SIG-M5 treated with dmso at 0.1 percent for 504 hours (cell line): ENCODE measurements at regions not wholly inside any gene's neighbourhood (a gene's known extent, or its start where the extent isn't known, plus 50 kb on each side); places are given as distances from the start of the nearest gene placed in this dataset.
"Not testable (repeated sequence)": the region's sequence is repeated elsewhere in the genome, so short reads cannot be mapped to it uniquely, and the experiment has no call there.

Source experiments
- DNase-seq: peaks from one replicate; lab custom pipeline; 2025; ENCODE audit not compliant: unreplicated experiment; lab: John Stamatoyannopoulos, UW

DNA sequence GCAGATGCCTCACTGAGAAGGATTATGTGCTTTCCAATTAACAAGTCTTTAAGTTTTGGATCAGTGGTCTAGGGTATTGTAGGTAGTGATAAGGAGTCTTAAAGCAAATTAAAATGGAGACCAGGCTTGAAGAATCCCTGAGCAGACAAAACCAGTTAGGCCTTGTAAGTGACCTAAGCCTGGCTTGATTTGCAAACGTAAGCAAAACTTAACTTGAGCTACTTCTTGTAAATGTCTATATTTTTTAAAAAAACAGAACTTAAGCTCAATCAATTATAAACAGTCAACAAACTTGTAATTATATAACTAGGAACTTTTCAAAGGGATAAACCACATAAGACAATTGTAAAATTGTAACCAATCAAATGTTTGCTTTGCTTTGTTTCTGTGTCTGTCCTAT, 72.7 kb upstream of the NALF2 start:
- DNase-seq = no peak

DNA sequence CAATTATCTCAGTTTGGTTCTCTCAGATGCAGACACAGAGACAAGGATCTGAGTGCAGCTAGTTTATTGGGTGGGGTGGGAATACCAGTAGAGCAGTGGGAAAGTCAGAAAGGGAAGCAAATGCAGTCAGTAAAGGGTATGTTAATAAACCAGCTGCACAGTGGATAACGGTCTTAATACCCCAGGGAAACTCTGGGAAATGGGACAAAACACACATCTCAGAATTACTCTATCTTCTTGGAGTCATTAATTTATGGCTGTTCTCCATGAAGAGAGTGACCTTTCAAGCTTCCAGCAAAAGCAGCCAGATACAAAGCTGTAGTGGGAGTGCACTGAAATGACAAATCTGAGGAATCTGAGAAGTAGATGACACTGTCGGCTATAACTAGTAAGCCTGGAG, 73.3 kb upstream of the NALF2 start:
- DNase-seq = no peak

DNA sequence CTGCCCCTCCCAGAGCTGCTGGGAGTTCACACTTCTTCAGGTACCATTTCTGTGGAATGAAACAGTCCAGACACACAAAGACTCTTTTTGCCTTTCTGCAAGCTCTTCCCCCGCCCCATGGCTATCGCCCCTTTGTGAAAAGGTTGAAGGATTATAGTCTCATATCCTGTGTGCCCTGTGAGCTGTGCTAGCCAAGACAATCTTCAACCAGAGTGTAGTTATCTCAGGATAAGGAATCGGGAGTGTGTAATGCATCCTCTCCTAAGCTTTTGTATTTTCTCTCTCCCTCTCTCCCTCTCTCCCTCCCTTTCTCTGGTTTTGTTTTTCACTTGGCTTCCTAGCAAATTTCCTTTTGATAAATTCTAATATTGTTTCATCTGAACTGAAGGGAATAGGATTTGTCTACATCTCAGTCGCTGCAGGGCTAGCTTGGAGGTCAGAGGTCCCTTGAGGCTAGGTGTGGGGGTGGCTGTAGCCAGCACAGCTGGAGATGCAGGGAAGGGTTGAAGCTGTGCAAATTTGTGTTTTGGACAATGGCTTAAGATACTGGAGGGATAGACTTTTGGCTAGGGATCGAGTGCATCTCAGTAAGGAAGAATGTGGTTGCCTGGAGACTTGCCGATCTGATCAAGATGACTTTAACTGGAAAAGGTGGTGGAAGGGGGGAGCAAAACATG, 74.6 kb upstream of the NALF2 start:
- no peak for DNase-seq

GRCh38 chrX:69428216-69428615, 75.9 kb upstream of the NALF2 start:
- DNase-seq = no peak

GRCh38 chrX:69424910-69425309, 79.2 kb upstream of the NALF2 start:
- no peak for DNase-seq

- DNase-seq = peak; percentile 7
These were observed 80.0 kb upstream of the NALF2 start for GRCh38 chrX:69424161-69424560.

- DNase-seq = not testable (repeated sequence)
These were observed 81.9 kb upstream of the NALF2 start for GRCh38 chrX:69422208-69422607.

- no peak for DNase-seq
These were observed 88.4 kb upstream of the NALF2 start for GRCh38 chrX:69415698-69416097.

GRCh38 chrX:69412661-69413060, 91.5 kb upstream of the NALF2 start:
- DNase-seq = no peak

DNA sequence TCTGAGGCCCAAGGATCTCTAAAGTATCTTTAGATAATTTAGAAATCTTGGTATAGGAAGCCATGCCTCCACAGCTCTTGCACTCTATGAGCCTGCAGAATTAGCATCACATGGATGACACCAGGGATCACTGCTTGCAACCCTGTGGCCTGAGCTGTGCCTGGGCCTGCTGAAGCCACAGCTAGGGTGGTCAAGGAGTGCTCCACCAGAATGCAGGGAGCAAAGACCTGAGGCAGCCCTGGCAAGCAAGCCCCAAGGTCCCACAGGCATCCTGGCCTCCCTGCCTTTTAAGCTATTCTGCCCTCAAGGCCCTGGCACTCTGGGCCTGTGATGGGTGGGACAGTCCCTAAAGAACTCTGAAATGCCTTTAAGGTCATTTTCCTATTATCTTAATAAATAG, 105.2 kb upstream of the NALF2 start:
- no peak for DNase-seq

GRCh38 chrX:69396916-69397315, 107.2 kb upstream of the NALF2 start:
- DNase-seq = no peak

GRCh38 chrX:69395306-69395705, 108.8 kb upstream of the NALF2 start:
- no peak for DNase-seq

- DNase-seq = no peak
These were observed 115.0 kb upstream of the NALF2 start for GRCh38 chrX:69389101-69389501.

DNA sequence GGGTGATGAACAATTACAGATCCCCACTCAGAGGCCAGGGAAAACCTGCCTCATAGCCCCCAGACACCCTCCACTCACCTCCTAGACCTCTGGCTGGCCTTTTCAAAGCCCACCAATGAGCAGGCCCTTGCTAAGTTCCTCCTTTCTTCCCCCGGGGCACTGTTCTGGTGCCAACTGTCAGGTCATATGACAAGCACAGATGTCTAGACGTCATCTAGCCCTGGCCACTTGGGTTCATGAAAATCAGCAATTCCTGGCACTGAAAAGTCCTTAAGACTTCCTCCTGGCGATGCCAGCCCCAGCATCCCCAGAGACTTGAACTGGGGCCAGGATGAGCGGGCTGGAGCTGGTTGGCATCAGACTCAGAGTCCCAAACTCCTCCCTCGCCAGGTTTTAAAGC, 115.6 kb upstream of the NALF2 start:
- no peak for DNase-seq

DNA sequence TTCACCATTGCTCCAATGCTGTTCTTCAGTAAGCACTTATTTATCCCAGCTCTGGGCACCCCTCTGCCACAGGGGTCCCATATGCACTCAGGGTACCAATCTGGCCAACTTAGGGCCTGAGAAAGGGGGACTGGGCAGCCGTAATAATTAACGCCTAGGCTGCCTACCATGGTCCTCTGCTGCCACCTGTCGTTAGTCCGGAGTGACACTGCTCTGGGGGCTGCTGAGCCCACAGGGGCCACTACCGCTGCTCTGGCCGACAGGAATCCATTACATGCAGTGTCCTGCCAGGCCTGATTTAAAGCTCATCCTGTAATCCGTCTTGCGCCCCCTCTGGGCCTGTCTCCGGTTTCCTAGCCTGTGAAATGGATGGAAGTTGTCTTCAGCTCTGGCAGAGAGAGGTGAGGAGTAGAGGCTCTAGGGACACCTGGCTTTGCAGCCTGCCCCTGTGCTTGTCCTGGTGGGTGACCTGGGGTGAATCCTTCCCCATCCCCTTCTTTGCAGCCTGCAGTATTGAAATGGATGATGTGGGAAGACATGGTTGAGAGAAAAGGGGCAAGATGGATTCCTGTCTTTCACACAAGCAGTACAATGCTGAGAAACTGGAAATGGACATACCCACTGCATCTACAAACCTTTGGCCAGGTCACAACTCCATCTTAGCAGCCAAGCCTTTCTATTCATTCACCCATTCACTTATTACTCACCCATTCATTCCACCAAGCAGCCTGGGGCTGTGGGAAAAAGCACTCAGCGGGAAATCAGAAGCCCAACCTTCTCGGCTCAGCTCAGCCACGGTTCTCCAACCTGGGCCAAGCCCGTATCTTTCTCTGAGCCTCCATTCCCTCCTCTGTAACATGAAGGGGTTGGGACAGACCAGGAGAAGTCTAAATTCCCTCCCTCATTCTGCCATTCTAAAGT, 116.3 kb upstream of the NALF2 start:
- peak; percentile 21 for DNase-seq

DNA sequence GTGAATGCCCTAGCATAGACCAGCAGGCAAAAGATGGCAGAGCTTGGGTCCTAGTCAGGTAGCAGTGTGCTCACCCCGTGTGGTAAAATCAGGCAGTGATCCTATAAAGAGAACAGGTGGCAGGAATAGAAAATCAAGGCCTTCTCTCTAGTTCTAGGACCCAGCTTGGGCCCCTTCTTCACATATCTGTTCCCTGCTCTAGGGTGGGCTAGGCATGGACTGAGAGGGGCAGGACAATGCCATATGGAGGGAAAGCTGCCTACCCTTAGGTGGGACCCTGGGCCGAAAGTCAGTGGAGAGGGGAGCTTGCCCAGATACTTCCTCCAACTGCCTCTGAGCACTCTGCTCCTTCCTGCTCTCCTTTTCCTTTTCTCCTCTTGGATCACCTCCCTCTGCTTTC, 117.4 kb upstream of the NALF2 start:
- no peak for DNase-seq

GRCh38 chrX:69379412-69379811, 124.7 kb upstream of the NALF2 start:
- DNase-seq = no peak

- DNase-seq = no peak
These were observed 129.6 kb upstream of the NALF2 start for GRCh38 chrX:69374569-69374968.

DNA sequence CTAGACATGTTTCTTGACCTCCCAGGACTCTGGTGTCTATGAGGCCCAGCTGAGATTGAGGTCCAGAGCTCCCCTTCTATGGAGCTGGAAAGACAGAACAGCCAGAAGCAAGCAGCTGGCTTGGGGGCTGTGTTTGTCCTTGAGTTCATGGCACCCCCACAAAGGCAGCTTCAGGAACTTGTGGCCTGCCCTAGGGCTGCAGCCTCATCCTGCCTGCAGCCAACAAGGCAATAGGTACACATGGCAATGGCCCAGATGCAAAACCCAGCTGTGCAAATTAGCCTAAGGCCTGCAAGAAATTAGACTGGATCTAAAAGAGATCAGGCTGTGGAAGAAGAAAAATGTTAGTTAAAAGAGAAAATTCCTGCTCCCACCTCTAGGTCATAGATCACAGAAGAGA, 131.7 kb upstream of the NALF2 start:
- no peak for DNase-seq

DNA sequence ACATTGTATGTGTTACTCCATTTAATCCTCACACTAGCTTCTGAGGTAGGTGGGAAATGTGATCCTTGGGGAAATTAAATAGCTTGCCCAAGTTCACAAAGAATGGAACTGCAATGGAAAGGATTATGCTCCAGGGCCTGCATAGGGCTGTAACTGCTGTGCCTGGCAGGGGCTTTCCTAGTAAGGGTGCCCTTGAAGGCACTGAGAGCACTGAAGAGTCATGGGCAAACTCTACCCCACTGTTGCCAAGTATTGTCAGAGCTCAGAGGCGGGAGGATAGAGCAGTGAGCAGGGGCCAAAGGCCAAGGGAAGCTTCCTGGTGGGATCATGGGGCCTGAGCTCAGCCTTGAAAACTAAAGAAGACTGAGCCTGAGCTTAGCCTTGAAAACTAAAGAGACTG, 133.0 kb upstream of the NALF2 start:
- DNase-seq = no peak

DNA sequence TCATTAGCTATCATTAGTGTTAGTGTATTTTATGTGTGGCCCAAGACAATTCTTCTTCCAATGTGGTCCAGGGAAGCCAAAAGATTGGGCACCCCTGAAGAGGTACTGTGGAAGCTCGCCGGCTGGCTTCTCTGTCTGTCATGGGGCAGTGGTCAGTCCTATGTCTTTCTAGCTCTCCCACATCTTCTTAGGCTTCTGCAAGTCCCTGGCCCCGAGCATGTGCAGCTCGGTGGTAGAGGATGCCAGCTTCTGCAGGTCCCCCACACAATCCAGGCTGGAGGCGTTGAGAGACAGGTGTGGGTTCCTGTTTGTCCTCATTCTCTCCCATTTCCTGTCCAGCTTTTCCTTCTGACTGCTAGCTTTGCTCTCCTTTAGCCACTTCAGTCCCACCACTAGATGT, 134.1 kb upstream of the NALF2 start:
- DNase-seq = no peak

DNA sequence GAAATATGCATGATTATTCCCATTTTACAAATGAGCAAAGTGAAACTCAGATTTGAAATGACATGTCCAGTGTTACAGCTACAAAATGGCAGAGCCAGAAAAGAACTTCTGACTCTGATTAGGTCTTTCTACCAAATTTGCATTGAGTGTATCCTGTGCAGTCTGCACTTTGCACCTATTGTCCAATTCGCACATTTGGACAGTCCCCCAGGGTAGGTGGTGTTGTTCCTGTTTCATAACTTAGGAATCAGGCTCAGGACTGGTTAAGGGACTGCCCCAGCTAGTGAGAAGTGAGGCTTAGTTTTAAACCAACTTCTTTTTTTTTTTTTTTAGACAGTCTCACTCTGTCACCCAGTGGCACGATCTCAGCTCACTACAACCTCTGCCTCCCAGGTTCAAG, 137.9 kb upstream of the NALF2 start:
- no peak for DNase-seq

DNA sequence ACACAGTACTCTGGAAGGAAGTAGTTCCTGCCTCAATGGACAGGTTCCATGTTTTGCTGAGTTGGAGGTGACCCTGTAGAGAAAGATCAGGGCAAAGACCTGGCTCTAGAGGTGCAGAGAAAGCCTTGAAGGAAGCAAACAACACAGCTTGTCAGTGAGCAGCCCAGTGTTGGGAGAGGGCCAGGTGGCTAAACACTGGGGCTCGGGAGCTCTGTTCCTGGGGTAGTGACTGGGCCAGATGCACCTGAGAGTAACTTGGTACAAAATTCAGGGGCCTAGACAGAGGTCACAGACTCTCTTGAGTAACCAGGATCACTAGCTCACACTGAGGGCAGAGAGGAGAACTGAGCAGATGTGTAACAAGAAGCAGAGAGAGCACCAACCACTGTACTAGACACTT, 138.4 kb upstream of the NALF2 start:
- DNase-seq = no peak
